Ectodermal cell (in vitro differentiated cells): ENCODE measurements at regions not wholly inside any gene's neighbourhood (a gene's known extent, or its start where the extent isn't known, plus 50 kb on each side); places are given as distances from the start of the nearest gene placed in this dataset.

ENCODE experiments used
- H3K27ac ChIP-seq: 2 replicates; pipeline ENCODE4 v1.7.0; 2013; ENCODE audit warnings: mild to moderate bottlenecking, low read depth, low read length; ENCODE audit not compliant: insufficient read depth, poor library complexity, severe bottlenecking
- H3K27me3 ChIP-seq: 2 replicates; pipeline ENCODE4 v1.7.0; 2013; ENCODE audit warnings: mild to moderate bottlenecking, low read length; ENCODE audit not compliant: insufficient read depth, control insufficient read depth, poor library complexity, severe bottlenecking
- H3K36me3 ChIP-seq: one replicate; pipeline ENCODE4 v1.7.0; 2013; ENCODE audit warnings: low read length; ENCODE audit not compliant: control insufficient read depth, insufficient read depth
- H3K4me1 ChIP-seq: one replicate; pipeline ENCODE4 v1.7.0; 2013; ENCODE audit warnings: low read length; ENCODE audit not compliant: control insufficient read depth, insufficient read depth
- H3K4me3 ChIP-seq: 2 replicates; pipeline ENCODE4 v1.7.0; 2013; ENCODE audit warnings: low read depth, low read length, control low read depth; ENCODE audit not compliant: insufficient read depth
- H3K9me3 ChIP-seq: 2 replicates; pipeline ENCODE4 v1.7.0; 2013; ENCODE audit warnings: mild to moderate bottlenecking, low read length, moderate library complexity; ENCODE audit not compliant: control insufficient read depth
- WGBS, 2 experiments: methylation state at CpG; one replicate each; pipeline ENCODE4 v1.1.7; 2013; ENCODE audit warnings: missing lambda C conversion rate in 2 of 2; 5-methylcytosine and 5-hydroxymethylcytosine counted together

GRCh38 chr22:47994601-47995263, 1232.3 kb downstream of the TBC1D22A start:
- Histone ChIP-seq H3K27ac (no peak overlapping the region), H3K9me3 (no peaks in the 10 kb centered on the region), H3K36me3 (no peaks in the 10 kb centered on the region), H3K4me3 (no peak overlapping the region), H3K27me3 (no peaks in the 10 kb centered on the region), H3K4me1 (no peaks in the 10 kb centered on the region)
- whole genome bisulfite sequencing, 2 experiments, result 92% methylated on average over 11 of the region's 11 CpGs

DNA sequence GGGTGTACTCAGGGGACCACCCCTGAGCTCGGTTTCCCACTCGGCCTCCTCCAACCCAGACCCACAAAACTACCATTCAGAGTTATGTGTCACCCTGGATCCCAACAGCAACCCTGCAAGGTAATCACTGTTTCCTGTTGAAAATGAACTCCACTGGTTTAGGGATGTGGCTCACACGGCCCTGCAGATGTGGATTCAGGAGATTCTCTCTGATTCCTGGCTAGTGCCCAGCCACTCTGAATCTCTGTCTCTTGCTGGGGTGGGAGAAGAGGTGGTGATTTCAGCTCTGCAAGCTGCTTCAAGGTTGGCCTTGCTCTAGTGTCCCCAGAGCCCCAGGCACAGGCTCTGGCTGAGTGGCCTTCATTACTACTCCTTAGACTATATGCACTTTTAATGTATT, 1231.6 kb downstream of the TBC1D22A start:
- Histone ChIP-seq H3K4me3 (no peak overlapping the region), H3K4me1 (no peaks in the 10 kb centered on the region), H3K27ac (no peak overlapping the region), H3K9me3 (no peaks in the 10 kb centered on the region), H3K36me3 (no peaks in the 10 kb centered on the region), H3K27me3 (no peaks in the 10 kb centered on the region)
- WGBS, 2 experiments, result 61 to 76% methylated on average over 3 of the region's 3 CpGs

DNA sequence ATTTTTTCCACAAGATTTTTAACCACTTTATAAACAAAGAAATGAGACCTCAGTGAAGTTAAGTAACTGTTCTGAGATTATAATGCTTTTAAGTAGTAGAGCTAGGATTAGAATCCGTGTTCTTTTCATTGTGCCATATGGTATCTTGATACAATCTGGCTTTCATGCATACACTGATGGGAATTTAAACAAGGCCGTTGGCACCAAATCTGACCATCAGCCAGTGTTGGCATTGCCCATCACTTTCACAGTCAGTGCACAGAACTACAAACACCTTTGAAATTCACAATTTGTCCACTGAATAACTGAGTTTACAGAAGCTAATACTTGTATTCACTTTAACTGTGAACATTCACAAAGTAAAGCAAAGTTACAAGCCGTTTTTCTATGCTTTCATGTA, 1228.0 kb downstream of the TBC1D22A start:
- Histone ChIP-seq H3K27ac (no peak overlapping the region), H3K36me3 (no peaks in the 10 kb centered on the region), H3K4me3 (no peak overlapping the region), H3K9me3 (no peaks in the 10 kb centered on the region), H3K27me3 (no peaks in the 10 kb centered on the region), H3K4me1 (no peaks in the 10 kb centered on the region)
- WGBS, 2 experiments, result 73 to 78% methylated on average over 2 to 3 of the region's 3 CpGs

GRCh38 chr22:47987885-47988515, 1225.5 kb downstream of the TBC1D22A start:
- WGBS, 2 experiments, result 48 to 58% methylated on average over 2 of the region's 2 CpGs
- Histone ChIP-seq H3K4me3 (no peak overlapping the region), H3K27me3 (no peaks in the 10 kb centered on the region), H3K4me1 (no peaks in the 10 kb centered on the region), H3K9me3 (no peaks in the 10 kb centered on the region), H3K27ac (no peak overlapping the region), H3K36me3 (no peaks in the 10 kb centered on the region)

GRCh38 chr22:47976219-47976618, 1213.8 kb downstream of the TBC1D22A start:
- Histone ChIP-seq H3K36me3 (no peaks in the 10 kb centered on the region), H3K9me3 (peaks cover 2% of the 10 kb centered on the region), H3K27ac (no peak overlapping the region), H3K4me3 (no peak overlapping the region), H3K27me3 (no peaks in the 10 kb centered on the region), H3K4me1 (no peaks in the 10 kb centered on the region)
- WGBS, 2 experiments, result 92 to 96% methylated on average over 3 of the region's 3 CpGs

GRCh38 chr22:47967831-47968230, 1205.4 kb downstream of the TBC1D22A start:
- Histone ChIP-seq H3K4me3 (no peak overlapping the region), H3K27ac (no peak overlapping the region), H3K9me3 (no peaks in the 10 kb centered on the region), H3K36me3 (no peaks in the 10 kb centered on the region), H3K27me3 (no peaks in the 10 kb centered on the region), H3K4me1 (no peaks in the 10 kb centered on the region)
- WGBS, 2 experiments, result 79 to 81% methylated on average over 4 of the region's 4 CpGs

DNA sequence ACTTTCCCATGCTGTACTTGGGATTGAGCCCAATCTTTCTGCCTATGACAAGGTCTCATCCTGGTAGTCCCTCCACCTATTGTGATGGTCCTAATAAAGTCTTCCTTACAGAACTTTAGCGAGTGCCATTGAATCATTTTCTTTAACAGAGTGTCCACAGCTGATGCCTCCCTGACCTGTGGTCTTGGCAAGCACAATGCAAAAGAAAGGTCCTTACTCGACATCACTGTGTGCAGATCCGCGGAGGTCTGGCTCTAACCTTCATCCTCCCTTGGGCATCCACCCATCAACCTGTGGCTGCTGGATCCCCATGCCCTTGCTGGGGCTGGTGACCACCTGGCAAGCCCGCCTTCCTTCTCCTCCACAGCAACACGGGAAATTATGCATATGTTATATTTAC, 1203.9 kb downstream of the TBC1D22A start:
- Histone ChIP-seq H3K36me3 (no peaks in the 10 kb centered on the region), H3K27me3 (no peaks in the 10 kb centered on the region), H3K9me3 (no peaks in the 10 kb centered on the region), H3K27ac (no peak overlapping the region), H3K4me1 (no peaks in the 10 kb centered on the region), H3K4me3 (no peak overlapping the region)
- 86 to 87% methylated on average over 5 to 6 of the region's 6 CpGs for WGBS, 2 experiments

- 90 to 93% methylated on average over 3 of the region's 3 CpGs for WGBS, 2 experiments
- H3K4me3 ChIP-seq, result no peak overlapping the region
- no peaks in the 10 kb centered on the region for H3K36me3 ChIP-seq
- no peaks in the 10 kb centered on the region for H3K4me1 ChIP-seq
- H3K9me3 ChIP-seq, result no peaks in the 10 kb centered on the region
- no peaks in the 10 kb centered on the region for H3K27me3 ChIP-seq
- no peak overlapping the region for H3K27ac ChIP-seq
Measured at GRCh38 chr22:47965896-47966295, 1203.4 kb downstream of the TBC1D22A start.

DNA sequence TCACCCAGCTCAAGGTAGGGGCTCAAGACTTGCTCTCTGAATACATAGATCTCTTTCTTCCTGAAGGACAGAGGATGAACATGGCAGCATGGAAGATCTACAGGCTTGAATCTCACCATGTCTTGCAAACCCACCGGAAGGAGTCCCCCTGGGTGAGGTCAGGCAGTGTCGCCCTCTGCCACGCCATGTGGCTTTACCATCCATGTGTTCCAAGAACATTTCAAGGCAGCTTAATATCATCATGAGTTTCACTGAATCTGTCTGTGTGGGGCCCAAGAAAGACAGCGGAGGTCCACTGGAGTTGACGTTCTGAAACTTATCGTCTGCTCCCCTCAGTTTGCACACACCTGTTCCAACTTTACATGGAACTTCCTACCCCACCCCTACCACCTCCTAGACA, 1202.6 kb downstream of the TBC1D22A start:
- WGBS, 2 experiments, result 89 to 97% methylated on average over 6 of the region's 6 CpGs

DNA sequence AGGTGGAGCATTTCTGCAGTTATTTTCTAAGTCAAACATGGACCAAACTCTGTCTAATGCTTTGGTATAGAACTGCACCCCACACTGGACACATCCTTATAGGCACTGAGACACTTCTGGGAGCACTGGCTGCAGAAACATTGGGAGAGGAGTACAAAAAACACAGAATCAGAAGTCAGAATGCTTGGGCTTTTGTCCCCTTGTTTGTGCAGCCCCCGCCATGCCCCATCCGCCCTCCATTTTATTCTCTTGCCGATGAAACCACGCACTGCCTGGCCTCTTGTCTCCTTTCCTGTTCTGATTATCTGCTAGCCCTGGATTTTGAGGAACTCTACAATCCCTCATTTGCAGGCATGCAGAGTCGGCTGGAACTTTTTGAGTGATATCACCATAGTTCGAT, 1201.2 kb downstream of the TBC1D22A start:
- no peak overlapping the region for H3K4me3 ChIP-seq
- H3K27ac ChIP-seq, result no peak overlapping the region
- H3K27me3 ChIP-seq, result no peaks in the 10 kb centered on the region
- WGBS, 2 experiments, result 76 to 80% methylated on average over 6 of the region's 6 CpGs
- H3K36me3 ChIP-seq, result no peaks in the 10 kb centered on the region
- H3K4me1 ChIP-seq, result no peaks in the 10 kb centered on the region
- no peaks in the 10 kb centered on the region for H3K9me3 ChIP-seq

More for the DNA sequence above, 1202.6 kb downstream of the TBC1D22A start:
- Histone ChIP-seq H3K27ac (no peak overlapping the region), H3K36me3 (no peaks in the 10 kb centered on the region), H3K4me3 (no peak overlapping the region), H3K9me3 (no peaks in the 10 kb centered on the region), H3K4me1 (no peaks in the 10 kb centered on the region), H3K27me3 (no peaks in the 10 kb centered on the region)
